ENCODE measurements at regions not wholly inside any gene's neighbourhood (a gene's known extent, or its start where the extent isn't known, plus 50 kb on each side); places are given as distances from the start of the nearest gene placed in this dataset.

DNA sequence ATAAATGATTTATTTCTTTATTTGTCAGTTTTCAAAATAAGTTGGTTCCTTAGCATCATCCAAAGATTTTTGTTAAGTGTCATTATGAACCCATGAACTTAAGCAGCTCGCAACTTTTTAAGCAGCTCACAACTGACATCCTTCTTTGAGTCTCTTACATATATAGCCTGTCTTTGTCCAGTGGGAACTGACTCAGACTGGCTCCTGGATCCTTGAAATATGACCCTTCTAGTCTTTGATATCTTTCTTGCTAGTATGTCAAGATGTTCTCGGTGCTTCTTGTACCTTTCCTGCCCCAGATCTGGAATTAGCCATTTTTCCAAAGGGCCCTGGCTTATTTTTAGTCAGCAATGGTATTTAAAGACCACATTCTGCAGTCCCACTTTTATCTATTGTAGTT is 53.9 kb upstream of the ARID5B start:
- TF ChIP-seq GATA2 (IDR thresholded peaks at IDR 0.05; ENCODE audit: low read depth, low read length) (no peak), GATA3 (IDR thresholded peaks at IDR 0.05; ENCODE audit: low read depth, low read length) (no peak)

DNA sequence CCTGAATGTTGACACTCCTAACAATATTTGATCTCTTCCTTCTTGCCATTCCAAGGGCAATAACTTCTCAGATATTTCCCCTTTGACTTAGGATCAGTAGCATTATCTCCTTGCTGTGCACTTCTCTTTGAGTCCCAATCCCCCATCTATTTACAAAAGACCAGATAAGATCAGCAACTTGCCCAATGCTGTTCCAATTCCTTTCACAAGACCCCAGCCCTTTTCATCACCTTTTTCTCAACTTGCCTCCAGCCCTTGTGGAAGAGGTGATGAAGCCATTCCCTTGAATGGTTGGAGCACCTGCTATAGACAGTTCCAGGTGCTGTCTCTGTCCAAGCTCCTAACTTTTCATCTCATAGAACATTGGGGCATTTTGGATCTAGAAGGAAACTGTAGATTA is 51.1 kb upstream of the ARID5B start:
- no peak for TF ChIP-seq GATA3 (IDR thresholded peaks at IDR 0.05; ENCODE audit: low read depth, low read length)
- no peak for TF ChIP-seq GATA2 (IDR thresholded peaks at IDR 0.05; ENCODE audit: low read depth, low read length)

Measured in SH-SY5Y (cell line).